ENCODE measurements at regions not wholly inside any gene's neighbourhood (a gene's known extent, or its start where the extent isn't known, plus 50 kb on each side); places are given as distances from the start of the nearest gene placed in this dataset.

DNA sequence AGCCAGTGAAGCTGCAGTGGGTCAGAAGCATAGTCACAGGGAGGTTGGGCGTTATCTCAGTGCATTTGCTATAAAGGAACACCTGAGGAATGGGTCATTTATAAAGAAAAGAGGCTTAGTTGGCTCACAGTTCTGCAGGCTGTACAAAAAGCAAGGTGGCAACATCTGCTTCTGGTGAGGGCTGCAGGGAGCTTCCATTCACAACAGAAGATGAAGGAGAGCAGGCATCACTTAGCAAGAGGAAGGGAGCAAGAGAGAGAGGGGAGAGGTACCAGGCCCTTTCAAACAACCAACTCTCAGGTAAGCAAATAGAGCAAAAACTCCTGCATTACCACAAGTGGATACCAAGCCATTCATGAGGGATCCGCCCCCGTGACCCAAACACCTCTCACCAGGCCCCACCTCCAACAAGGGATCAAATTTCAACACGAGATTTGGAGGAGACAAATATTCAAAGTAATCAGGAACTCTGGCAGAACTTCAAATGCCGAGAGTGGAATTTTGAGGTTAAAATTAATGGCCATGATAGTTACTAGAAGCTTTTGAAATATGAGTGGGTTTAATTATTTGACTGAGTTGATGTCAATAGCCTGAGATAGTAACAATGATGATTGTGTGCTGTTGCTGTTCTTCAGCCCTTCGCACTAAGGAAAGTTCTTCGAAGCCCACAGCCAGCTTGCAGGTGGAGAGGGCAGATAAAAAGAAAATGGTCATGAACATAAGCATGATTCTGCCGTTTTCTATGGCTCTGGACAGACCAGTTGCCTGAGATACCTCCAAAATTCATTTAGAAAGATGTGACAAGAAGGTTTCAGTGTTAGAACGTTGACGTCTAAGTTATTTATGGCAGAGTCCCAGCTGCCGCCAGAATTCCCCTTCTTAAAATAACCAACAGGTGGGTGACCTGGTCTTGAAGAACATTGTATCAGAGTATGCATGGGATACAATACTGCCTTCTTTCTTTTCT, 55.3 kb upstream of the ADTRP start:
- no peak overlapping the region for H3K4me3 ChIP-seq
- intact Hi-C loops (cut with DNase I; ENCODE audit: low total_unique reads): no loop called here
- no peak for TF ChIP-seq POLR2A (IDR thresholded peaks at IDR 0.05)
- TF ChIP-seq, protein P1, sequence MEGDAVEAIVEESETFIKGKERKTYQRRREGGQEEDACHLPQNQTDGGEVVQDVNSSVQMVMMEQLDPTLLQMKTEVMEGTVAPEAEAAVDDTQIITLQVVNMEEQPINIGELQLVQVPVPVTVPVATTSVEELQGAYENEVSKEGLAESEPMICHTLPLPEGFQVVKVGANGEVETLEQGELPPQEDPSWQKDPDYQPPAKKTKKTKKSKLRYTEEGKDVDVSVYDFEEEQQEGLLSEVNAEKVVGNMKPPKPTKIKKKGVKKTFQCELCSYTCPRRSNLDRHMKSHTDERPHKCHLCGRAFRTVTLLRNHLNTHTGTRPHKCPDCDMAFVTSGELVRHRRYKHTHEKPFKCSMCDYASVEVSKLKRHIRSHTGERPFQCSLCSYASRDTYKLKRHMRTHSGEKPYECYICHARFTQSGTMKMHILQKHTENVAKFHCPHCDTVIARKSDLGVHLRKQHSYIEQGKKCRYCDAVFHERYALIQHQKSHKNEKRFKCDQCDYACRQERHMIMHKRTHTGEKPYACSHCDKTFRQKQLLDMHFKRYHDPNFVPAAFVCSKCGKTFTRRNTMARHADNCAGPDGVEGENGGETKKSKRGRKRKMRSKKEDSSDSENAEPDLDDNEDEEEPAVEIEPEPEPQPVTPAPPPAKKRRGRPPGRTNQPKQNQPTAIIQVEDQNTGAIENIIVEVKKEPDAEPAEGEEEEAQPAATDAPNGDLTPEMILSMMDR (IDR thresholded peaks at IDR 0.05): no peak
- no peaks in the 10 kb centered on the region for H3K27me3 ChIP-seq
- no peak overlapping the region for H3K27ac ChIP-seq
- H3K4me1 ChIP-seq: no peaks in the 10 kb centered on the region
- no peaks in the 10 kb centered on the region for H3K9me3 ChIP-seq
- H3K36me3 ChIP-seq: no peaks in the 10 kb centered on the region
- DNase-seq: no peak

DNA sequence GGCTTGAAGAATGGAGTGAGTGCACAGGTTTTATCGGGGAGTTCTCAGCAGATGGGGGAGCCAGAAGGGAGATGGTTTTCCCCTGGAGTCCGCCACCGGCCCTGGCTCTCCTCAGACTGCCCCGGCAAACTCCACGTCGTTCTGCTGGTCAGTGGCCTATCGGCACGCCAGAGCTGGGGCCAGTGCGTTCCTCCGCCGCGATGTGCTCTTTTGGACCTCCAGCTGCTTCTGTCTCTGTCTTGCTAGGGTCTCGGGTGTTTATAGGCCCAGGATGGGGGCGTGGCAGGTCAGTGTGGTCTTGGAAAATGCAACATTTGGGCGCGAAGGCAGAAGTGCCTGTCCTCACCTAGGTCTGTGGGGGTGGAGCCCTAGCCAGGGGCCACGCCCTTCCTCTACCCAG, 53.0 kb upstream of the ADTRP start:
- no peaks in the 10 kb centered on the region for H3K9me3 ChIP-seq

DNA sequence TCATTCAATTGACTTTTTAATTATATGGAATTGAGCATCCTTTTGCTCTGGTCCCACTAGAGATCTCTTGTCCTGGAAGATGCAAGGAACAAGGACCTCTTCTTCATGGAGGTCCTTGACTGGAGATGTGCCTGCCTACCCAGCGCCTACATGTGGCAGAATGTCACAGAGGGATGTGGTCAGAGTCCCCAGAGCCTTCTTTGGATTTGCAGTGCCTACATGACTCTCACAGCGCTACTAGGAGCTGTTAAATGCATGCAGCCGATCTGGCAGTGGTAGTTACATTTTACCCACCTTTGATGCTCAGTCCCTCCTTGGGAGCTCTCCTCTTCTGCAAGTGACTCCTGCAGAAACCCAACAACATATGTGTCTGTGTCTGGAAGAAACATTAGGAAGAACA, 51.9 kb upstream of the ADTRP start:
- TF ChIP-seq, protein P1 (IDR thresholded peaks at IDR 0.05): no peak
- TF ChIP-seq POLR2A (IDR thresholded peaks at IDR 0.05): no peak
- Histone ChIP-seq H3K9me3 (no peaks in the 10 kb centered on the region), H3K36me3 (no peaks in the 10 kb centered on the region), H3K27me3 (no peaks in the 10 kb centered on the region), H3K4me3 (no peak overlapping the region), H3K4me1 (no peaks in the 10 kb centered on the region), H3K27ac (no peak overlapping the region)
- DNase-seq: no peak
- intact Hi-C loops (cut with DNase I; ENCODE audit: low total_unique reads): no loop called here

More for the DNA sequence above, 53.0 kb upstream of the ADTRP start:
- no peak for DNase-seq
- no peaks in the 10 kb centered on the region for H3K4me1 ChIP-seq
- H3K4me3 ChIP-seq: no peak overlapping the region
- intact Hi-C loops (cut with DNase I; ENCODE audit: low total_unique reads): no loop called here
- H3K27me3 ChIP-seq: no peaks in the 10 kb centered on the region
- TF ChIP-seq POLR2A (IDR thresholded peaks at IDR 0.05): no peak
- TF ChIP-seq, protein P1 (IDR thresholded peaks at IDR 0.05): no peak
- no peaks in the 10 kb centered on the region for H3K36me3 ChIP-seq
- no peak overlapping the region for H3K27ac ChIP-seq

DNA sequence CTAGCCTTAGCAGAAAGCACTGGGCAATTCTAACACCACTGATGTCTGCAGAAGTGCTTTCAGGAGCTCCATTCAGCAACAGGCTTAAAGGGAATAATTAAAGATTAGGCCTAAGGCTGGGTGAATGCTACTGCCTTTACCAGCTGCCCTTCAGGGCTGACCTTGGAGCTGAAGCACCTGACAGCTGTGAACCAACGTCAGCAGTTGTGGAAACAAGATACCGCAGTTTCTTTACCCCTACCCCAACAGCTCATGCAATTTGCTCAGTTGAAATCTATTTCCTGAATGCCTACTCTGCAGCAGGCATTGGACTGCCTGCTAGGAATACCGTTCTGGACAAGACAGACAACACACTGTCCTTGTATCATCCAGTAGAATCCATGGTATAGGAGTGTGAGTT, 51.5 kb upstream of the ADTRP start:
- TF ChIP-seq, protein P1 (IDR thresholded peaks at IDR 0.05): no peak
- TF ChIP-seq POLR2A (IDR thresholded peaks at IDR 0.05): no peak
- Histone ChIP-seq H3K27me3 (no peaks in the 10 kb centered on the region), H3K27ac (no peak overlapping the region), H3K4me3 (no peak overlapping the region), H3K36me3 (no peaks in the 10 kb centered on the region), H3K9me3 (no peaks in the 10 kb centered on the region), H3K4me1 (no peaks in the 10 kb centered on the region)
- intact Hi-C loops (cut with DNase I; ENCODE audit: low total_unique reads): no loop called here
- no peak for DNase-seq

- DNase-seq: no peak
- Histone ChIP-seq H3K4me1 (no peaks in the 10 kb centered on the region), H3K27ac (no peak overlapping the region), H3K9me3 (no peaks in the 10 kb centered on the region), H3K36me3 (no peaks in the 10 kb centered on the region), H3K4me3 (no peak overlapping the region), H3K27me3 (no peaks in the 10 kb centered on the region)
- TF ChIP-seq POLR2A (IDR thresholded peaks at IDR 0.05): no peak
- TF ChIP-seq, protein P1 (IDR thresholded peaks at IDR 0.05): no peak
- intact Hi-C loops (cut with DNase I; ENCODE audit: low total_unique reads): no loop called here
Observed at GRCh38 chr6:11828262-11828870, 49.8 kb upstream of the ADTRP start.
